ENCODE measurements at regions not wholly inside any gene's neighbourhood (a gene's known extent, or its start where the extent isn't known, plus 50 kb on each side); places are given as distances from the start of the nearest gene placed in this dataset.

GRCh38 chr1:79430437-79430836 lies 423.9 kb upstream of the ADGRL4 start:
- Histone ChIP-seq H3K9ac (ENCODE audit: insufficient read length, low read depth) (no peak overlapping the region), H3K4me3 (ENCODE audit: insufficient read length, low read depth) (no peak overlapping the region), H3K36me3 (ENCODE audit: insufficient read depth, insufficient read length, low read length) (no peaks in the 10 kb centered on the region), H3K4me1 (ENCODE audit: insufficient read depth, insufficient read length) (no peaks in the 10 kb centered on the region), H3K9me3 (ENCODE audit: insufficient read depth, low read length) (no peaks in the 10 kb centered on the region), H3K27me3 (ENCODE audit: insufficient read depth, insufficient read length) (no peaks in the 10 kb centered on the region)
- DNase-seq (ENCODE audit: low read depth, low spot score) = no peak
- no peak for TF ChIP-seq SUZ12 (IDR thresholded peaks at IDR 0.05; ENCODE audit: extremely low read depth, insufficient read depth, insufficient read length)
- no peak for TF ChIP-seq YY1 (IDR thresholded peaks at IDR 0.05; ENCODE audit: insufficient read depth, insufficient read length)
- TF ChIP-seq ZNF274 (IDR thresholded peaks at IDR 0.05; ENCODE audit: low read depth, low read length) = no peak

DNA sequence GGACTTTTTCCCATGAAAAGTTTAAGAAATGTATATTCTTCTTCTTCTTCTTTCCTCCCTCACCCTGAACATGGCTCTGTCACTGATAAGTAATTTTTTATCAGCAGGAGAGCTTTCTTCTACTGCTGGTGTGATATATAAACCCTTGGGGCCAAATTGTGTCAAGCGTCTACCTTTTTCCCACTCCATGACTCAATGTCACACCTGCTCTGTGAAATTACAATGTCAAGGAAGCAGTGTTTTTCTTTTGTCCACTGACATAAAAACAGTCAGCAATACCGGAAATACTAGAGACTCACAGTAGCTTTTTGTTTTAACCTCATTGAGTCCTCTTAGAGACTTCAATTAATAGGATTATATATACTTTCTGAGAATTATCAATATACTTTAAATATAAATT lies 416.2 kb upstream of the ADGRL4 start:
- Histone ChIP-seq H3K9me3 (ENCODE audit: insufficient read depth, low read length) (no peaks in the 10 kb centered on the region), H3K9ac (ENCODE audit: insufficient read length, low read depth) (no peak overlapping the region), H3K36me3 (ENCODE audit: insufficient read depth, insufficient read length, low read length) (no peaks in the 10 kb centered on the region), H3K27me3 (ENCODE audit: insufficient read depth, insufficient read length) (no peaks in the 10 kb centered on the region), H3K4me3 (ENCODE audit: insufficient read length, low read depth) (no peak overlapping the region), H3K4me1 (ENCODE audit: insufficient read depth, insufficient read length) (no peaks in the 10 kb centered on the region)
- TF ChIP-seq SUZ12 (IDR thresholded peaks at IDR 0.05; ENCODE audit: extremely low read depth, insufficient read depth, insufficient read length) = no peak
- no peak for TF ChIP-seq YY1 (IDR thresholded peaks at IDR 0.05; ENCODE audit: insufficient read depth, insufficient read length)
- no peak for TF ChIP-seq ZNF274 (IDR thresholded peaks at IDR 0.05; ENCODE audit: low read depth, low read length)
- no peak for DNase-seq (ENCODE audit: low read depth, low spot score)

DNA sequence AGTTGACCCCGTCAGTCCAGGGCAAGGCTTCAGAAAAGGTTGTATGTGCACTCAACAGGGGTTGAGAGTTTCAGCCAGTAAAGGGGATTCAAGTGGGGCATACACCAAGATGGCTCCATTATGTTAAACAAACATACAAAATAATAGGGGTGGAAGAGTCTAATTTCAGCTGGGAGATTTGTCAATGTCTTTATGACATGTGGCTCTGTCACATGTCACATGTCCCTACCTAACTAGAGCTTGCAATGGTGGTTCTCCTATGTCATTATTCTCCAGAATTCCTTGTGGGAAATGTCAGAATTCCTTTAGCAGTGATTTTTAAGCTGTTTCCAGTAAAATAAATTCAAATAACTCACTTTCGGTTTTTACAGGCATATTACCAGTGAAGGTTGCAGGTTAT lies 392.0 kb upstream of the ADGRL4 start:
- Histone ChIP-seq H3K4me1 (ENCODE audit: insufficient read depth, insufficient read length) (no peaks in the 10 kb centered on the region), H3K36me3 (ENCODE audit: insufficient read depth, insufficient read length, low read length) (no peaks in the 10 kb centered on the region), H3K27me3 (ENCODE audit: insufficient read depth, insufficient read length) (no peaks in the 10 kb centered on the region), H3K9me3 (ENCODE audit: insufficient read depth, low read length) (no peaks in the 10 kb centered on the region), H3K9ac (ENCODE audit: insufficient read length, low read depth) (no peak overlapping the region), H3K4me3 (ENCODE audit: insufficient read length, low read depth) (no peak overlapping the region)
- no peak for DNase-seq (ENCODE audit: low read depth, low spot score)
- TF ChIP-seq SUZ12 (IDR thresholded peaks at IDR 0.05; ENCODE audit: extremely low read depth, insufficient read depth, insufficient read length) = no peak
- no peak for TF ChIP-seq ZNF274 (IDR thresholded peaks at IDR 0.05; ENCODE audit: low read depth, low read length)
- TF ChIP-seq YY1 (IDR thresholded peaks at IDR 0.05; ENCODE audit: insufficient read depth, insufficient read length) = no peak

DNA sequence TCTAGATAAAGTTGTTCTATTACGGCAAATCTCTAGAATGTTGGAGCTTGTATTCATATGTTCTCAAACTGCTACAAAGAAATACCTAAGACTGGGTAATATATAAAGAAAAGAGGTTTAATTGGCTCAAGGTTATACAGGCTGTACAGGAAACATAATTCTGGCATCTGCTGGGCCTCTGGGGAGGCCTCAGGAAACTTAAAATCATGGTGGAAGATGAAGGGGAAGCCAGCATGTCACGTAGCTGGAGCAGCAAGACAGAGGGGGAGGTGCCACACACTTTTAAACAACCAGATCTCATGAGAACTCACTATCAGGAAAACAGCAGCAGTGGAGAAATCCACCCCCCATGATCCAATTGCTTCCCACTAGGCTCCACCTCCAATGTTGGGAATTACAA lies 390.4 kb upstream of the ADGRL4 start:
- no peaks in the 10 kb centered on the region for H3K4me1 ChIP-seq (ENCODE audit: insufficient read depth, insufficient read length)
- H3K36me3 ChIP-seq (ENCODE audit: insufficient read depth, insufficient read length, low read length) = no peaks in the 10 kb centered on the region
- no peak for DNase-seq (ENCODE audit: low read depth, low spot score)
- no peak overlapping the region for H3K9ac ChIP-seq (ENCODE audit: insufficient read length, low read depth)
- H3K9me3 ChIP-seq (ENCODE audit: insufficient read depth, low read length) = no peaks in the 10 kb centered on the region
- no peak overlapping the region for H3K4me3 ChIP-seq (ENCODE audit: insufficient read length, low read depth)
- TF ChIP-seq ZNF274 (IDR thresholded peaks at IDR 0.05; ENCODE audit: low read depth, low read length) = no peak
- no peak for TF ChIP-seq YY1 (IDR thresholded peaks at IDR 0.05; ENCODE audit: insufficient read depth, insufficient read length)
- TF ChIP-seq SUZ12 (IDR thresholded peaks at IDR 0.05; ENCODE audit: extremely low read depth, insufficient read depth, insufficient read length) = no peak
- no peaks in the 10 kb centered on the region for H3K27me3 ChIP-seq (ENCODE audit: insufficient read depth, insufficient read length)

DNA sequence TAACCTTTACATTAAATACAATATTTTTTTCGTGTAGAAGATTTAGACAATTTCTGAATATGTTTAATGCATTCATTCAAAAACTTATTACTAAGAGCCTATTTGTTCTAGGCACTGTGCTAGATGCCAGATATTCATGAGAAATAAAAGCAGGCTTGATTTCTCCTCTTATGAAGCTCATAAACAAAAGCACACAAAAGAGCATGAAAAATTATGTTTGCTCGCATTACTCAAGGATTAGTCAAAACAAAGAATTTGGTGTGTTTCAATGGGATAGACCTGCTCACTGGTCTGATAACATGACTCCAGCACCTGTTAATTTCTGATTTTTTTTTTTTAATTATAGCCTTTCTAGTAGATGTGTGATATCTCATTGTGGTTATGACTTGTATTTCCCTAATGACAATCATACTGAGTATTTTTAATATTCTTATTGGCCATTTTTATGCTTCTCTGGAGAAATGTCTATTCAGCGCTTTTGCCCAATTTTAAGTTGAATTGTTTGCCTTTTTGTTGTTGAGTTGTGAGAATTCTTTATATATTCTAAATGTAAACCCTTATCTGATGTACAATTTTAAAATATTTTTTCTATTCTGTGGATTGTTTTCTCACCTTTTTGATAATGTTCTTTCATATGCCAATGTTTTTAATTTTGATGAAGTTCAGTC lies 382.3 kb upstream of the ADGRL4 start:
- H3K4me1 ChIP-seq (ENCODE audit: insufficient read depth, insufficient read length) = no peaks in the 10 kb centered on the region
- no peak overlapping the region for H3K9ac ChIP-seq (ENCODE audit: insufficient read length, low read depth)
- DNase-seq (ENCODE audit: low read depth, low spot score) = no peak
- H3K9me3 ChIP-seq (ENCODE audit: insufficient read depth, low read length) = no peaks in the 10 kb centered on the region
- TF ChIP-seq SUZ12 (IDR thresholded peaks at IDR 0.05; ENCODE audit: extremely low read depth, insufficient read depth, insufficient read length) (no peak), ZNF274 (IDR thresholded peaks at IDR 0.05; ENCODE audit: low read depth, low read length) (no peak), YY1 (IDR thresholded peaks at IDR 0.05; ENCODE audit: insufficient read depth, insufficient read length) (no peak)
- H3K4me3 ChIP-seq (ENCODE audit: insufficient read length, low read depth) = no peak overlapping the region
- H3K36me3 ChIP-seq (ENCODE audit: insufficient read depth, insufficient read length, low read length) = no peaks in the 10 kb centered on the region
- no peaks in the 10 kb centered on the region for H3K27me3 ChIP-seq (ENCODE audit: insufficient read depth, insufficient read length)

- no peak overlapping the region for H3K4me3 ChIP-seq (ENCODE audit: insufficient read length, low read depth)
- no peaks in the 10 kb centered on the region for H3K9me3 ChIP-seq (ENCODE audit: insufficient read depth, low read length)
- H3K36me3 ChIP-seq (ENCODE audit: insufficient read depth, insufficient read length, low read length) = no peaks in the 10 kb centered on the region
- TF ChIP-seq YY1 (IDR thresholded peaks at IDR 0.05; ENCODE audit: insufficient read depth, insufficient read length) = no peak
- no peak for TF ChIP-seq SUZ12 (IDR thresholded peaks at IDR 0.05; ENCODE audit: extremely low read depth, insufficient read depth, insufficient read length)
- no peak for TF ChIP-seq ZNF274 (IDR thresholded peaks at IDR 0.05; ENCODE audit: low read depth, low read length)
- H3K4me1 ChIP-seq (ENCODE audit: insufficient read depth, insufficient read length) = no peaks in the 10 kb centered on the region
- DNase-seq (ENCODE audit: low read depth, low spot score) = no peak
- H3K9ac ChIP-seq (ENCODE audit: insufficient read length, low read depth) = no peak overlapping the region
- H3K27me3 ChIP-seq (ENCODE audit: insufficient read depth, insufficient read length) = no peaks in the 10 kb centered on the region
Measured at GRCh38 chr1:79386730-79387129, 380.2 kb upstream of the ADGRL4 start.

GRCh38 chr1:79380078-79380477 lies 373.5 kb upstream of the ADGRL4 start:
- DNase-seq (ENCODE audit: low read depth, low spot score) = peak; percentile 5
- Histone ChIP-seq H3K9me3 (ENCODE audit: insufficient read depth, low read length) (no peaks in the 10 kb centered on the region), H3K36me3 (ENCODE audit: insufficient read depth, insufficient read length, low read length) (no peaks in the 10 kb centered on the region), H3K4me3 (ENCODE audit: insufficient read length, low read depth) (no peak overlapping the region), H3K9ac (ENCODE audit: insufficient read length, low read depth) (no peak overlapping the region), H3K27me3 (ENCODE audit: insufficient read depth, insufficient read length) (no peaks in the 10 kb centered on the region), H3K4me1 (ENCODE audit: insufficient read depth, insufficient read length) (no peaks in the 10 kb centered on the region)
- TF ChIP-seq YY1 (IDR thresholded peaks at IDR 0.05; ENCODE audit: insufficient read depth, insufficient read length) (no peak), SUZ12 (IDR thresholded peaks at IDR 0.05; ENCODE audit: extremely low read depth, insufficient read depth, insufficient read length) (no peak), ZNF274 (IDR thresholded peaks at IDR 0.05; ENCODE audit: low read depth, low read length) (no peak)
